ENCODE measurements at regions not wholly inside any gene's neighbourhood (a gene's known extent, or its start where the extent isn't known, plus 50 kb on each side); places are given as distances from the start of the nearest gene placed in this dataset.

DNA sequence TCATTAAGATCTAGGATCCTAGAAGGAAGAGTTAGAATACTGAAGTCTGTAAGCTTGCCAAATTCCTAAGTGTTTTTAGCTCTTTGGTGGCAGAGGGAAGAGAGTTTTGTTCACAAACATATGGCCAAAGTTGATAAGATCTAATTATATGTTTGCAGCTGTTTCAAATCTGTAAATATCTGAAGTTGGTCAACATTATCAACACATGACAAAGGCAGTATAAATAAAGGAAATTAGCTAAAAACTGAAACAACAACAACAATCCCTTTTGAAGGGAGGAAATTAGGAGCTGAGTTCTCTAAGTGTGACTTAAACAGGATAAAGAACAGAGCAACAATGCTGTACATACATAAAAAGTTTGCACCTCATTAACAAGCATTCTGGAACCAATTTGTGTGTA lies 208.7 kb downstream of the KCNJ2 start:
- TF ChIP-seq TCF7 (CRISPR knock-in tag; IDR thresholded peaks at IDR 0.05; ENCODE audit: low read depth) (no peak), ZNF138 (CRISPR knock-in tag; conservative IDR thresholded peaks at IDR 0.05) (no peak), CREB1 (CRISPR knock-in tag; IDR thresholded peaks at IDR 0.05) (no peak), ZBTB21 (CRISPR knock-in tag; IDR thresholded peaks at IDR 0.05; ENCODE audit: borderline replicate concordance) (no peak), JUN (CRISPR knock-in tag; IDR thresholded peaks at IDR 0.05) (no peak), NFE2L1 (CRISPR knock-in tag; IDR thresholded peaks at IDR 0.05) (no peak)
- TF ChIP-seq, protein P1, sequence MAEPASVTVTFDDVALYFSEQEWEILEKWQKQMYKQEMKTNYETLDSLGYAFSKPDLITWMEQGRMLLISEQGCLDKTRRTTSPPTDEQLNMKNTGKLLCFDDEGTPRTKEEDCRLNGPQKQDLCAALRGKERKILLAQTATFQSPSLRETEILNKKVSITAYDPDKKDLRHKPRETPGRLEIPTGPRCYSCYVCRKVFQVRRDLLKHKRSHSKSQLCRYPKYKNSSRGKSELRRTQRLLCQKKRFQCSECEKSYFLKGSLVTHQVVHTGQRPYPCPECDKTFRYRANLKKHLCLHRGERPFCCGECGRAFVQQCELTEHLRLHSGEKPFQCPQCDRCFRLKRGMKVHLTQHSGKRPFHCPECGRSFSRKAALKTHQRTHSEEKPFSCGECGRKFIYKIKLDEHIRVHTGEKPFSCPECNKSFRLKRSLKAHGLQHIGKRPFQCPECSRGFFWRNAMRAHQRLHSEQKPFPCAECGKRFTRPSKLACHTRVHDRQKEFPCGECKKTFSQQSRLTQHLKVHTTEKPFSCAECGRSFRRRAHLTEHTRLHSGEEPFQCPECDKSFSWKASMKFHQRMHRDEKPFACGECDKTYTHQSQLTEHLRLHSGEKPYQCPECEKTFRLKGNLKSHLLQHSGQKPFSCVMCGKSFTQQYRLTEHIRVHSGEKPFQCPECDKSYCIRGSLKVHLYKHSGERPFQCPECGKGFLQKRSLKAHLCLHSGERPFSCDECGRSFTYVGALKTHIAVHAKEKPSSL (CRISPR knock-in tag; conservative IDR thresholded peaks at IDR 0.05) = no peak
- TF ChIP-seq, protein P2, sequence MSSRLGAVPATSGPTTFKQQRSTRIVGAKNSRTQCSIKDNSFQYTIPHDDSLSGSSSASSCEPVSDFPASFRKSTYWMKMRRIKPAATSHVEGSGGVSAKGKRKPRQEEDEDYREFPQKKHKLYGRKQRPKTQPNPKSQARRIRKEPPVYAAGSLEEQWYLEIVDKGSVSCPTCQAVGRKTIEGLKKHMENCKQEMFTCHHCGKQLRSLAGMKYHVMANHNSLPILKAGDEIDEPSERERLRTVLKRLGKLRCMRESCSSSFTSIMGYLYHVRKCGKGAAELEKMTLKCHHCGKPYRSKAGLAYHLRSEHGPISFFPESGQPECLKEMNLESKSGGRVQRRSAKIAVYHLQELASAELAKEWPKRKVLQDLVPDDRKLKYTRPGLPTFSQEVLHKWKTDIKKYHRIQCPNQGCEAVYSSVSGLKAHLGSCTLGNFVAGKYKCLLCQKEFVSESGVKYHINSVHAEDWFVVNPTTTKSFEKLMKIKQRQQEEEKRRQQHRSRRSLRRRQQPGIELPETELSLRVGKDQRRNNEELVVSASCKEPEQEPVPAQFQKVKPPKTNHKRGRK (CRISPR knock-in tag; IDR thresholded peaks at IDR 0.05; ENCODE audit: borderline replicate concordance) = no peak
- TF ChIP-seq, protein P3, sequence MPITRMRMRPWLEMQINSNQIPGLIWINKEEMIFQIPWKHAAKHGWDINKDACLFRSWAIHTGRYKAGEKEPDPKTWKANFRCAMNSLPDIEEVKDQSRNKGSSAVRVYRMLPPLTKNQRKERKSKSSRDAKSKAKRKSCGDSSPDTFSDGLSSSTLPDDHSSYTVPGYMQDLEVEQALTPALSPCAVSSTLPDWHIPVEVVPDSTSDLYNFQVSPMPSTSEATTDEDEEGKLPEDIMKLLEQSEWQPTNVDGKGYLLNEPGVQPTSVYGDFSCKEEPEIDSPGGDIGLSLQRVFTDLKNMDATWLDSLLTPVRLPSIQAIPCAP (CRISPR knock-in tag; IDR thresholded peaks at IDR 0.05) = no peak
- TF ChIP-seq, protein P4, sequence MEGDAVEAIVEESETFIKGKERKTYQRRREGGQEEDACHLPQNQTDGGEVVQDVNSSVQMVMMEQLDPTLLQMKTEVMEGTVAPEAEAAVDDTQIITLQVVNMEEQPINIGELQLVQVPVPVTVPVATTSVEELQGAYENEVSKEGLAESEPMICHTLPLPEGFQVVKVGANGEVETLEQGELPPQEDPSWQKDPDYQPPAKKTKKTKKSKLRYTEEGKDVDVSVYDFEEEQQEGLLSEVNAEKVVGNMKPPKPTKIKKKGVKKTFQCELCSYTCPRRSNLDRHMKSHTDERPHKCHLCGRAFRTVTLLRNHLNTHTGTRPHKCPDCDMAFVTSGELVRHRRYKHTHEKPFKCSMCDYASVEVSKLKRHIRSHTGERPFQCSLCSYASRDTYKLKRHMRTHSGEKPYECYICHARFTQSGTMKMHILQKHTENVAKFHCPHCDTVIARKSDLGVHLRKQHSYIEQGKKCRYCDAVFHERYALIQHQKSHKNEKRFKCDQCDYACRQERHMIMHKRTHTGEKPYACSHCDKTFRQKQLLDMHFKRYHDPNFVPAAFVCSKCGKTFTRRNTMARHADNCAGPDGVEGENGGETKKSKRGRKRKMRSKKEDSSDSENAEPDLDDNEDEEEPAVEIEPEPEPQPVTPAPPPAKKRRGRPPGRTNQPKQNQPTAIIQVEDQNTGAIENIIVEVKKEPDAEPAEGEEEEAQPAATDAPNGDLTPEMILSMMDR (IDR thresholded peaks at IDR 0.05) = no peak
- TF ChIP-seq, protein P5, sequence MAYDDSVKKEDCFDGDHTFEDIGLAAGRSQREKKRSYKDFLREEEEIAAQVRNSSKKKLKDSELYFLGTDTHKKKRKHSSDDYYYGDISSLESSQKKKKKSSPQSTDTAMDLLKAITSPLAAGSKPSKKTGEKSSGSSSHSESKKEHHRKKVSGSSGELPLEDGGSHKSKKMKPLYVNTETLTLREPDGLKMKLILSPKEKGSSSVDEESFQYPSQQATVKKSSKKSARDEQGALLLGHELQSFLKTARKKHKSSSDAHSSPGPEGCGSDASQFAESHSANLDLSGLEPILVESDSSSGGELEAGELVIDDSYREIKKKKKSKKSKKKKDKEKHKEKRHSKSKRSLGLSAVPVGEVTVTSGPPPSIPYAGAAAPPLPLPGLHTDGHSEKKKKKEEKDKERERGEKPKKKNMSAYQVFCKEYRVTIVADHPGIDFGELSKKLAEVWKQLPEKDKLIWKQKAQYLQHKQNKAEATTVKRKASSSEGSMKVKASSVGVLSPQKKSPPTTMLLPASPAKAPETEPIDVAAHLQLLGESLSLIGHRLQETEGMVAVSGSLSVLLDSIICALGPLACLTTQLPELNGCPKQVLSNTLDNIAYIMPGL (CRISPR knock-in tag; IDR thresholded peaks at IDR 0.05) = no peak
- TF ChIP-seq, protein P6, sequence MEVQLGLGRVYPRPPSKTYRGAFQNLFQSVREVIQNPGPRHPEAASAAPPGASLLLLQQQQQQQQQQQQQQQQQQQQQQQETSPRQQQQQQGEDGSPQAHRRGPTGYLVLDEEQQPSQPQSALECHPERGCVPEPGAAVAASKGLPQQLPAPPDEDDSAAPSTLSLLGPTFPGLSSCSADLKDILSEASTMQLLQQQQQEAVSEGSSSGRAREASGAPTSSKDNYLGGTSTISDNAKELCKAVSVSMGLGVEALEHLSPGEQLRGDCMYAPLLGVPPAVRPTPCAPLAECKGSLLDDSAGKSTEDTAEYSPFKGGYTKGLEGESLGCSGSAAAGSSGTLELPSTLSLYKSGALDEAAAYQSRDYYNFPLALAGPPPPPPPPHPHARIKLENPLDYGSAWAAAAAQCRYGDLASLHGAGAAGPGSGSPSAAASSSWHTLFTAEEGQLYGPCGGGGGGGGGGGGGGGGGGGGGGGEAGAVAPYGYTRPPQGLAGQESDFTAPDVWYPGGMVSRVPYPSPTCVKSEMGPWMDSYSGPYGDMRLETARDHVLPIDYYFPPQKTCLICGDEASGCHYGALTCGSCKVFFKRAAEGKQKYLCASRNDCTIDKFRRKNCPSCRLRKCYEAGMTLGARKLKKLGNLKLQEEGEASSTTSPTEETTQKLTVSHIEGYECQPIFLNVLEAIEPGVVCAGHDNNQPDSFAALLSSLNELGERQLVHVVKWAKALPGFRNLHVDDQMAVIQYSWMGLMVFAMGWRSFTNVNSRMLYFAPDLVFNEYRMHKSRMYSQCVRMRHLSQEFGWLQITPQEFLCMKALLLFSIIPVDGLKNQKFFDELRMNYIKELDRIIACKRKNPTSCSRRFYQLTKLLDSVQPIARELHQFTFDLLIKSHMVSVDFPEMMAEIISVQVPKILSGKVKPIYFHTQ (CRISPR knock-in tag; IDR thresholded peaks at IDR 0.05) = no peak
- TF ChIP-seq, protein P7, sequence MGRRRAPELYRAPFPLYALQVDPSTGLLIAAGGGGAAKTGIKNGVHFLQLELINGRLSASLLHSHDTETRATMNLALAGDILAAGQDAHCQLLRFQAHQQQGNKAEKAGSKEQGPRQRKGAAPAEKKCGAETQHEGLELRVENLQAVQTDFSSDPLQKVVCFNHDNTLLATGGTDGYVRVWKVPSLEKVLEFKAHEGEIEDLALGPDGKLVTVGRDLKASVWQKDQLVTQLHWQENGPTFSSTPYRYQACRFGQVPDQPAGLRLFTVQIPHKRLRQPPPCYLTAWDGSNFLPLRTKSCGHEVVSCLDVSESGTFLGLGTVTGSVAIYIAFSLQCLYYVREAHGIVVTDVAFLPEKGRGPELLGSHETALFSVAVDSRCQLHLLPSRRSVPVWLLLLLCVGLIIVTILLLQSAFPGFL (CRISPR knock-in tag; IDR thresholded peaks at IDR 0.05; ENCODE audit: borderline replicate concordance) = no peak
- TF ChIP-seq, protein P8, sequence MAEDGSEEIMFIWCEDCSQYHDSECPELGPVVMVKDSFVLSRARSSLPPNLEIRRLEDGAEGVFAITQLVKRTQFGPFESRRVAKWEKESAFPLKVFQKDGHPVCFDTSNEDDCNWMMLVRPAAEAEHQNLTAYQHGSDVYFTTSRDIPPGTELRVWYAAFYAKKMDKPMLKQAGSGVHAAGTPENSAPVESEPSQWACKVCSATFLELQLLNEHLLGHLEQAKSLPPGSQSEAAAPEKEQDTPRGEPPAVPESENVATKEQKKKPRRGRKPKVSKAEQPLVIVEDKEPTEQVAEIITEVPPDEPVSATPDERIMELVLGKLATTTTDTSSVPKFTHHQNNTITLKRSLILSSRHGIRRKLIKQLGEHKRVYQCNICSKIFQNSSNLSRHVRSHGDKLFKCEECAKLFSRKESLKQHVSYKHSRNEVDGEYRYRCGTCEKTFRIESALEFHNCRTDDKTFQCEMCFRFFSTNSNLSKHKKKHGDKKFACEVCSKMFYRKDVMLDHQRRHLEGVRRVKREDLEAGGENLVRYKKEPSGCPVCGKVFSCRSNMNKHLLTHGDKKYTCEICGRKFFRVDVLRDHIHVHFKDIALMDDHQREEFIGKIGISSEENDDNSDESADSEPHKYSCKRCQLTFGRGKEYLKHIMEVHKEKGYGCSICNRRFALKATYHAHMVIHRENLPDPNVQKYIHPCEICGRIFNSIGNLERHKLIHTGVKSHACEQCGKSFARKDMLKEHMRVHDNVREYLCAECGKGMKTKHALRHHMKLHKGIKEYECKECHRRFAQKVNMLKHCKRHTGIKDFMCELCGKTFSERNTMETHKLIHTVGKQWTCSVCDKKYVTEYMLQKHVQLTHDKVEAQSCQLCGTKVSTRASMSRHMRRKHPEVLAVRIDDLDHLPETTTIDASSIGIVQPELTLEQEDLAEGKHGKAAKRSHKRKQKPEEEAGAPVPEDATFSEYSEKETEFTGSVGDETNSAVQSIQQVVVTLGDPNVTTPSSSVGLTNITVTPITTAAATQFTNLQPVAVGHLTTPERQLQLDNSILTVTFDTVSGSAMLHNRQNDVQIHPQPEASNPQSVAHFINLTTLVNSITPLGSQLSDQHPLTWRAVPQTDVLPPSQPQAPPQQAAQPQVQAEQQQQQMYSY (CRISPR knock-in tag; IDR thresholded peaks at IDR 0.05) = no peak
- TF ChIP-seq, protein P9, sequence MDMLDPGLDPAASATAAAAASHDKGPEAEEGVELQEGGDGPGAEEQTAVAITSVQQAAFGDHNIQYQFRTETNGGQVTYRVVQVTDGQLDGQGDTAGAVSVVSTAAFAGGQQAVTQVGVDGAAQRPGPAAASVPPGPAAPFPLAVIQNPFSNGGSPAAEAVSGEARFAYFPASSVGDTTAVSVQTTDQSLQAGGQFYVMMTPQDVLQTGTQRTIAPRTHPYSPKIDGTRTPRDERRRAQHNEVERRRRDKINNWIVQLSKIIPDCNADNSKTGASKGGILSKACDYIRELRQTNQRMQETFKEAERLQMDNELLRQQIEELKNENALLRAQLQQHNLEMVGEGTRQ (CRISPR knock-in tag; IDR thresholded peaks at IDR 0.05) = no peak
- H3K27ac Mint-ChIP-seq = no peak overlapping the region
- no peak for DNase-seq (ENCODE audit: low spot score)
- POLR2A ChIA-PET = no interaction called here
- no peaks in the 10 kb centered on the region for H3K27me3 Mint-ChIP-seq (ENCODE audit: low read depth)
- H3K36me3 Mint-ChIP-seq = 0 out of 2 replicates have a peak, but pooled peaks cover 3% of the 10 kb centered on the region
- peaks cover 5% of the 10 kb centered on the region for H3K9me3 Mint-ChIP-seq
- CTCF ChIA-PET = no interaction called here
- H3K4me1 Mint-ChIP-seq = peaks cover 9% of the 10 kb centered on the region
- ATAC-seq = no peak
- H3K4me3 Mint-ChIP-seq = no peak overlapping the region
